ENCODE measurements at regions not wholly inside any gene's neighbourhood (a gene's known extent, or its start where the extent isn't known, plus 50 kb on each side); places are given as distances from the start of the nearest gene placed in this dataset.

DNA sequence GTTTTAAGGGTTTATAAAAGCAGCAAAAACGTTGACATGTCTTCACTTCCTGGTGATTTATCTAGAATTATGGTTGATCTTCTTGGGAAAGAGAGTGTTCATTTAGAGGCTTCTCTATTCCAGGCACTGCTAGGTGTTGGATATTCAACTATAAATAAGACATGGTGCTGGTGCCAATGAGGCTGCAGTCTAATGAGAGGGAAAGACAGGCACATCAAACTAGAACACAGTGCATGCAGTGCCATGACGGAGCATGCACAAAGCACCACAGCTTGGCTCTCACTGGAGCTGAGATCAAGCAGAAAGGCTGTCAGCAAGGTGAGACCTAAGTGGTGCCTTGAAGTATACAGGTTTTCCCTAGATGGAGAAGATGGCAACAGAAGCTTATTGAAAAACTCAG lies 126.5 kb downstream of the RMI1 start:
- Histone ChIP-seq H3K27ac (ENCODE audit: insufficient read depth, low read depth, low read length) (no peak overlapping the region), H3K4me1 (ENCODE audit: control insufficient read depth, extremely low read depth, insufficient read depth, low read length) (no peaks in the 10 kb centered on the region), H2AFZ (ENCODE audit: low read depth, low read length) (no peak overlapping the region), H3K4me3 (replicated peaks in 1 of 3; ENCODE audit: insufficient read depth in 1 of 3, low read depth in 1 of 3, low read length in 3 of 3) (no peak overlapping the region), H3K27me3 (ENCODE audit: control insufficient read depth in 2 of 2, insufficient read depth in 2 of 2, low read length in 2 of 2) (peaks cover 2 to 10% of the 10 kb centered on the region in 2 experiments), H3K36me3 (ENCODE audit: control insufficient read depth in 2 of 2, extremely low read depth in 1 of 2, insufficient read depth in 2 of 2, low read length in 2 of 2) (no peaks in the 10 kb centered on the region), H3K79me2 (ENCODE audit: control insufficient read depth, insufficient read depth, low read length) (no peaks in the 10 kb centered on the region), H3K9me1 (replicated peaks; ENCODE audit: control insufficient read depth, extremely low read depth, insufficient read depth, low read length) (no peaks in the 10 kb centered on the region), H3K4me2 (ENCODE audit: insufficient read depth, low read length) (no peak overlapping the region), H3K9me3 (replicated peaks; ENCODE audit: control insufficient read depth, insufficient read depth, low read length) (no peaks in the 10 kb centered on the region), H4K20me1 (replicated peaks; ENCODE audit: control insufficient read depth, extremely low read depth, insufficient read depth, low read length) (no peaks in the 10 kb centered on the region), H3K9ac (replicated peaks; ENCODE audit: extremely low read depth, insufficient read depth, low read length) (no peak overlapping the region)
- intact Hi-C loops (cut with micrococcal nuclease) (no loop called here), dilution Hi-C loops (cut with MboI; ENCODE audit: extremely low pct_ligation_motif_present, low sequenced_read_pairs) (no loop called here)
- no peak for TF ChIP-seq GATA2 (IDR thresholded peaks at IDR 0.05; ENCODE audit: insufficient read depth, insufficient read length, low read depth, low read length)
- no peak for TF ChIP-seq FOS (IDR thresholded peaks at IDR 0.05; ENCODE audit: borderline replicate concordance, insufficient read depth, low read length)
- TF ChIP-seq MYC (IDR thresholded peaks at IDR 0.05; ENCODE audit: low read depth, low read length), result no peak
- TF ChIP-seq, protein P1, sequence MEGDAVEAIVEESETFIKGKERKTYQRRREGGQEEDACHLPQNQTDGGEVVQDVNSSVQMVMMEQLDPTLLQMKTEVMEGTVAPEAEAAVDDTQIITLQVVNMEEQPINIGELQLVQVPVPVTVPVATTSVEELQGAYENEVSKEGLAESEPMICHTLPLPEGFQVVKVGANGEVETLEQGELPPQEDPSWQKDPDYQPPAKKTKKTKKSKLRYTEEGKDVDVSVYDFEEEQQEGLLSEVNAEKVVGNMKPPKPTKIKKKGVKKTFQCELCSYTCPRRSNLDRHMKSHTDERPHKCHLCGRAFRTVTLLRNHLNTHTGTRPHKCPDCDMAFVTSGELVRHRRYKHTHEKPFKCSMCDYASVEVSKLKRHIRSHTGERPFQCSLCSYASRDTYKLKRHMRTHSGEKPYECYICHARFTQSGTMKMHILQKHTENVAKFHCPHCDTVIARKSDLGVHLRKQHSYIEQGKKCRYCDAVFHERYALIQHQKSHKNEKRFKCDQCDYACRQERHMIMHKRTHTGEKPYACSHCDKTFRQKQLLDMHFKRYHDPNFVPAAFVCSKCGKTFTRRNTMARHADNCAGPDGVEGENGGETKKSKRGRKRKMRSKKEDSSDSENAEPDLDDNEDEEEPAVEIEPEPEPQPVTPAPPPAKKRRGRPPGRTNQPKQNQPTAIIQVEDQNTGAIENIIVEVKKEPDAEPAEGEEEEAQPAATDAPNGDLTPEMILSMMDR (IDR thresholded peaks at IDR 0.05; ENCODE audit: extremely low read depth in 1 of 2, insufficient read depth in 1 of 2, low read depth in 1 of 2, low read length in 2 of 2), result no peak
- TF ChIP-seq JUN (IDR thresholded peaks at IDR 0.05; ENCODE audit: borderline replicate concordance, insufficient read depth, insufficient read length, low read depth), result no peak
- no peak for TF ChIP-seq POLR2AphosphoS5 (IDR thresholded peaks at IDR 0.05; ENCODE audit: insufficient read depth, low read depth, low read length)
- TF ChIP-seq EZH2 (IDR thresholded peaks at IDR 0.05; ENCODE audit: borderline replicate concordance, low read depth, low read length, severe bottlenecking), result no peak
- no peak for TF ChIP-seq POLR2A (IDR thresholded peaks at IDR 0.05; ENCODE audit: low read depth, low read length)
- TF ChIP-seq, protein P2, sequence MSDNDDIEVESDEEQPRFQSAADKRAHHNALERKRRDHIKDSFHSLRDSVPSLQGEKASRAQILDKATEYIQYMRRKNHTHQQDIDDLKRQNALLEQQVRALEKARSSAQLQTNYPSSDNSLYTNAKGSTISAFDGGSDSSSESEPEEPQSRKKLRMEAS (IDR thresholded peaks at IDR 0.05; ENCODE audit: insufficient read depth, insufficient read length), result no peak
- FAIRE-seq (no peak), DNase-seq (ENCODE audit: low read depth, low spot score) (no peak)
- no TSS peak for BruUV-seq (replicated peaks)
- CTCF ChIA-PET, result interaction anchor here (2.5 kb wide), 1 partner anchor 12 kb away, joined by 5 read pairs; no protein-coding TSS in a partner anchor
- POLR2A ChIA-PET, result no interaction called here

Measured in endothelial cell of umbilical vein (primary cell).